Ascending aorta (tissue), 2 donors: ENCODE measurements at regions not wholly inside any gene's neighbourhood (a gene's known extent, or its start where the extent isn't known, plus 50 kb on each side); places are given as distances from the start of the nearest gene placed in this dataset.

Experiments
- DNase-seq, 2 donors: peaks; one replicate each; pipeline ENCODE4 v3.0.0-alpha.2; 2019; ENCODE audit warnings: low spot score in 2 of 2
- H3K27ac ChIP-seq, 2 donors: fragments of 200-600 bp; sonication (generic); one replicate each; pipeline ENCODE4 v1.5.1; 2016 to 2017; ENCODE audit warnings: mild to moderate bottlenecking in 1 of 2
- H3K27me3 ChIP-seq: fragments of 200-600 bp; sonication (generic); one replicate; pipeline ENCODE4 v1.5.1; 2017
- H3K36me3 ChIP-seq, 2 donors: fragments of 200-600 bp; sonication (generic); one replicate each; pipeline ENCODE4 v1.5.1; 2016
- H3K4me1 ChIP-seq, 2 donors: fragments of 200-600 bp; sonication (generic); one replicate each; pipeline ENCODE4 v1.5.1; 2016 to 2017; ENCODE audit warnings: mild to moderate bottlenecking in 1 of 2
- H3K4me3 ChIP-seq, 2 donors: fragments of 200-600 bp; sonication (generic); one replicate each; pipeline ENCODE4 v1.5.1; 2016 to 2017; ENCODE audit warnings: mild to moderate bottlenecking in 1 of 2
- H3K9me3 ChIP-seq, 2 donors: fragments of 200-600 bp; sonication (generic); one replicate each; pipeline ENCODE4 v1.5.1; 2016
- intact Hi-C: fragments of 100-400 bp; cut with DNase I; formaldehyde crosslinking; loops from one replicate; pipeline ENCODE4 v1.15.1; 2023
- TF ChIP-seq, protein P1 (sequence below), 3 experiments: fragments of 200-600 bp in 2 of 3; fragments of 450-650 bp in 1 of 3; sonication (generic) in 2 of 3; IDR thresholded peaks; one replicate each; pipeline ENCODE4 v1.5.1; 2016 to 2019; ENCODE audit warnings: antibody characterized with exemption in 3 of 3, mild to moderate bottlenecking in 1 of 3, moderate library complexity in 1 of 3

DNA sequence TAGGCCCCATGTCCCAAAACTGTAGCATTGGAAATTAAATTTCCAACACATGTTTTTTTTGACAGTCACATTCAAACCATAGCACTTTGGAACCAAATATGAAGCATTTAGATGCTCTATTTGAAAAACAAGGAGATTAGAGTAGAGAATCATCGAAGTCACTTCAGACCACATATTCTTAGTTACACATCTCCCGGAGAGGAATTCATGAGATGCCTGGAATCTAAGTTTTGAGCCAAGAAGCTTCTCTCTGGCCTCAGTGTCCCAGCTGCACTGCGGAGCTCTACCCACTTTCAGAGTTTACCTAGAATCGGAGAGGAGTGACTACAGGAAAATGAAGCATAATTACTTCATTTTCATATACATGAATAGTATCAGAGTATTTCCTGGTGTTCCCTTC lies 385.9 kb downstream of the TNS1 start:
- Histone ChIP-seq H3K36me3 (peaks cover under 1 to 9% of the 10 kb centered on the region in 2 donors), H3K9me3 (no peaks in the 10 kb centered on the region), H3K4me3 (no peak overlapping the region), H3K4me1 (no peaks in the 10 kb centered on the region), H3K27me3 (no peaks in the 10 kb centered on the region), H3K27ac (no peak overlapping the region)
- no peak for DNase-seq
- TF ChIP-seq, protein P1, sequence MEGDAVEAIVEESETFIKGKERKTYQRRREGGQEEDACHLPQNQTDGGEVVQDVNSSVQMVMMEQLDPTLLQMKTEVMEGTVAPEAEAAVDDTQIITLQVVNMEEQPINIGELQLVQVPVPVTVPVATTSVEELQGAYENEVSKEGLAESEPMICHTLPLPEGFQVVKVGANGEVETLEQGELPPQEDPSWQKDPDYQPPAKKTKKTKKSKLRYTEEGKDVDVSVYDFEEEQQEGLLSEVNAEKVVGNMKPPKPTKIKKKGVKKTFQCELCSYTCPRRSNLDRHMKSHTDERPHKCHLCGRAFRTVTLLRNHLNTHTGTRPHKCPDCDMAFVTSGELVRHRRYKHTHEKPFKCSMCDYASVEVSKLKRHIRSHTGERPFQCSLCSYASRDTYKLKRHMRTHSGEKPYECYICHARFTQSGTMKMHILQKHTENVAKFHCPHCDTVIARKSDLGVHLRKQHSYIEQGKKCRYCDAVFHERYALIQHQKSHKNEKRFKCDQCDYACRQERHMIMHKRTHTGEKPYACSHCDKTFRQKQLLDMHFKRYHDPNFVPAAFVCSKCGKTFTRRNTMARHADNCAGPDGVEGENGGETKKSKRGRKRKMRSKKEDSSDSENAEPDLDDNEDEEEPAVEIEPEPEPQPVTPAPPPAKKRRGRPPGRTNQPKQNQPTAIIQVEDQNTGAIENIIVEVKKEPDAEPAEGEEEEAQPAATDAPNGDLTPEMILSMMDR (IDR thresholded peaks at IDR 0.05): no peak
- intact Hi-C loops: no loop called here

- intact Hi-C loops: no loop called here
- Histone ChIP-seq H3K4me1 (no peaks in the 10 kb centered on the region), H3K27me3 (no peaks in the 10 kb centered on the region), H3K4me3 (no peak overlapping the region), H3K27ac (no peak overlapping the region), H3K36me3 (peaks cover 6 to 26% of the 10 kb centered on the region in 2 donors), H3K9me3 (no peaks in the 10 kb centered on the region)
- DNase-seq: no peak
- TF ChIP-seq, protein P1 (IDR thresholded peaks at IDR 0.05): no peak
Measured at GRCh38 chr2:217615171-217615570, 387.6 kb downstream of the TNS1 start.

- H3K36me3 ChIP-seq: peaks cover 8 to 32% of the 10 kb centered on the region in 2 donors
- intact Hi-C loops: no loop called here
Measured at GRCh38 chr2:217614498-217614897, 388.3 kb downstream of the TNS1 start.

GRCh38 chr2:217614096-217614495 lies 388.7 kb downstream of the TNS1 start:
- TF ChIP-seq, protein P1 (IDR thresholded peaks at IDR 0.05): no peak
- Histone ChIP-seq H3K36me3 (peaks cover 8 to 35% of the 10 kb centered on the region in 2 donors), H3K4me1 (no peaks in the 10 kb centered on the region), H3K9me3 (no peaks in the 10 kb centered on the region), H3K27me3 (no peaks in the 10 kb centered on the region), H3K27ac (no peak overlapping the region), H3K4me3 (no peak overlapping the region)
- intact Hi-C loops: no loop called here
- no peak for DNase-seq

More at GRCh38 chr2:217614498-217614897, 388.3 kb downstream of the TNS1 start:
- no peak overlapping the region for H3K27ac ChIP-seq
- no peaks in the 10 kb centered on the region for H3K4me1 ChIP-seq
- no peaks in the 10 kb centered on the region for H3K27me3 ChIP-seq
- H3K4me3 ChIP-seq: no peak overlapping the region
- H3K9me3 ChIP-seq: no peaks in the 10 kb centered on the region
- TF ChIP-seq, protein P1 (IDR thresholded peaks at IDR 0.05): no peak
- DNase-seq: no peak

- Histone ChIP-seq H3K36me3 (peaks cover 8 to 35% of the 10 kb centered on the region in 2 donors), H3K4me3 (no peak overlapping the region), H3K4me1 (no peaks in the 10 kb centered on the region), H3K27ac (no peak overlapping the region), H3K27me3 (no peaks in the 10 kb centered on the region), H3K9me3 (no peaks in the 10 kb centered on the region)
- DNase-seq: no peak
- TF ChIP-seq, protein P1 (IDR thresholded peaks at IDR 0.05): no peak
- intact Hi-C loops: no loop called here
Measured at GRCh38 chr2:217612920-217613319, 389.9 kb downstream of the TNS1 start.

GRCh38 chr2:217612211-217612610 lies 390.6 kb downstream of the TNS1 start:
- no peaks in the 10 kb centered on the region for H3K27me3 ChIP-seq
- no peaks in the 10 kb centered on the region for H3K9me3 ChIP-seq
- H3K4me1 ChIP-seq: no peaks in the 10 kb centered on the region
- no peak overlapping the region for H3K4me3 ChIP-seq
- TF ChIP-seq, protein P1 (IDR thresholded peaks at IDR 0.05): no peak
- no peak overlapping the region for H3K27ac ChIP-seq
- intact Hi-C loops: no loop called here
- no peak for DNase-seq
- peaks cover 8 to 38% of the 10 kb centered on the region in 2 donors for H3K36me3 ChIP-seq
